ENCODE measurements at regions not wholly inside any gene's neighbourhood (a gene's known extent, or its start where the extent isn't known, plus 50 kb on each side); places are given as distances from the start of the nearest gene placed in this dataset.

DNA sequence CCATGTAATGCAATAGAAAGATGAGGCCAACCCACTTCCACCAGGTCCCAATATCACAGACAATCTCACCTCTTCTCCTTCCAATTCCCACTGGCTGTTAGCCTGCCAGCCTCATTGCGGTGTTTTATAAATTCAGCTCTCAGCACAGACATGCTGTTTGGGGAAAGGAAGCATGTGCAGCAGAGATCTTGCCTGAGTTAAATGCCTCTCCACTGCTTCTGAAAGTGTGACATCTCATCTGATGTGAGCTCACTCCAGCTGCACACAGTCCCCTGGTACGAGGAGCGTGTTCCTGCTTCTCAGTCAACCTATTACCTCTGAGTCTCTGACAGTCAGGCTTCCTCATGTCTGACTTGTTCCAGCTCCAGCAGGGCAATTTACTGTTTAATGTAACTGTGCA is 122.7 kb upstream of the GUCY1A2 start:
- Histone ChIP-seq H3K9ac (ENCODE audit: low read length in 2 of 2) (no peak overlapping the region), H3K4me1 (ENCODE audit: control insufficient read depth, insufficient read depth, low read length) (no peaks in the 10 kb centered on the region), H3K27me3 (ENCODE audit: control insufficient read depth in 1 of 2, insufficient read depth in 2 of 2, low read length in 2 of 2) (no peaks in the 10 kb centered on the region), H3K4me3 (ENCODE audit: low read length in 2 of 2) (no peak overlapping the region), H3K9me3 (ENCODE audit: control insufficient read depth in 2 of 2, low read length in 2 of 2) (peaks cover 3% of the 10 kb centered on the region in 2 donors), H3K36me3 (ENCODE audit: control insufficient read depth in 2 of 2, insufficient read depth in 2 of 2, low read length in 2 of 2) (no peaks in the 10 kb centered on the region), H3K27ac (ENCODE audit: low read length) (no peak overlapping the region)

DNA sequence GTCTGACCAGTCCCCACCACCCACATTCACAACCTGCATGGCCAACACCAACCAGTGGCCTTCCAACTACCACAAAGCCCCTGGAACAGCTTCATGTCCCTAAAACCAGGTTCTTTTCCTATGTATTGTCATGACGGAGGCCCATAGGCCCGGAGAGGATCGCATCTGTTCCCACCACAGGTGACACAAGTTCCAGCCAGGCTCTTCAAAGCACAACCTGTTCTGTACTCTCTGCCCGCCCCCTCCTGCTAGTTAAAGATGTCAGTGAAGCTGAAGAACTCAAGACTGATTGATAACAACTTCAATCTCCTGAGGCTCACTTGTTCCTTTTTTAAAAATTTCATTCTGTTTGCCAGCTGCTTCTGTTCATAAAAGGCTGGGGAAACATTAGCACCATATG is 121.1 kb upstream of the GUCY1A2 start:
- H3K27ac ChIP-seq (ENCODE audit: low read length) = no peak overlapping the region
- no peaks in the 10 kb centered on the region for H3K36me3 ChIP-seq (ENCODE audit: control insufficient read depth in 2 of 2, insufficient read depth in 2 of 2, low read length in 2 of 2)
- no peaks in the 10 kb centered on the region for H3K4me1 ChIP-seq (ENCODE audit: control insufficient read depth, insufficient read depth, low read length)
- H3K9ac ChIP-seq (ENCODE audit: low read length in 2 of 2) = no peak overlapping the region
- H3K27me3 ChIP-seq (ENCODE audit: control insufficient read depth in 1 of 2, insufficient read depth in 2 of 2, low read length in 2 of 2) = no peaks in the 10 kb centered on the region
- peaks cover 3% of the 10 kb centered on the region in 2 donors for H3K9me3 ChIP-seq (ENCODE audit: control insufficient read depth in 2 of 2, low read length in 2 of 2)
- no peak overlapping the region for H3K4me3 ChIP-seq (ENCODE audit: low read length in 2 of 2)

GRCh38 chr11:107136892-107137291 is 118.6 kb upstream of the GUCY1A2 start:
- H3K9me3 ChIP-seq (ENCODE audit: control insufficient read depth in 2 of 2, low read length in 2 of 2) = peaks cover 3% of the 10 kb centered on the region in 2 donors
- no peak overlapping the region for H3K4me3 ChIP-seq (ENCODE audit: low read length in 2 of 2)
- no peaks in the 10 kb centered on the region for H3K36me3 ChIP-seq (ENCODE audit: control insufficient read depth in 2 of 2, insufficient read depth in 2 of 2, low read length in 2 of 2)
- no peak overlapping the region for H3K9ac ChIP-seq (ENCODE audit: low read length in 2 of 2)
- no peaks in the 10 kb centered on the region for H3K27me3 ChIP-seq (ENCODE audit: control insufficient read depth in 1 of 2, insufficient read depth in 2 of 2, low read length in 2 of 2)
- no peak overlapping the region for H3K27ac ChIP-seq (ENCODE audit: low read length)
- H3K4me1 ChIP-seq (ENCODE audit: control insufficient read depth, insufficient read depth, low read length) = no peaks in the 10 kb centered on the region

DNA sequence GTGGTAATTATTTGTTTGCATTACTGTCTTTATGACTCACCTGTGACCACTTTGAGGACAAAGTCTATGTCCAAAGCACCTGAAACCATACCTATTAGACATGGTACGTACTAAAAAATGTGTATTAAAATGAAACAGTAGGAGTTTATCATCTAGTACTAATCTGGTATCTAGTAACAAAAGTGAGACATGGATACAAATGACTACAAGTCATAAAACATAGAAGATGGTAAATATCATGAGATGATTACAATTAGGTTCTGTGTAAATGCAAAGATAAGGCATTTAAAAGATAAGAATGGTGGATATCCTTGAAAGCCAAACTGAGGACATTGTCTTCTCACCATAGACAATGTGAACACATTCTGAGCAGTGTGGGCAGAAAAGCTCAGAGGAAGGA is 113.5 kb upstream of the GUCY1A2 start:
- no peaks in the 10 kb centered on the region for H3K27me3 ChIP-seq (ENCODE audit: control insufficient read depth in 1 of 2, insufficient read depth in 2 of 2, low read length in 2 of 2)
- H3K4me1 ChIP-seq (ENCODE audit: control insufficient read depth, insufficient read depth, low read length) = no peaks in the 10 kb centered on the region
- H3K27ac ChIP-seq (ENCODE audit: low read length) = no peak overlapping the region
- H3K36me3 ChIP-seq (ENCODE audit: control insufficient read depth in 2 of 2, insufficient read depth in 2 of 2, low read length in 2 of 2) = no peaks in the 10 kb centered on the region
- H3K9ac ChIP-seq (ENCODE audit: low read length in 2 of 2) = no peak overlapping the region
- peaks cover 0 to 4% of the 10 kb centered on the region in 2 donors for H3K9me3 ChIP-seq (ENCODE audit: control insufficient read depth in 2 of 2, low read length in 2 of 2)
- H3K4me3 ChIP-seq (ENCODE audit: low read length in 2 of 2) = no peak overlapping the region

DNA sequence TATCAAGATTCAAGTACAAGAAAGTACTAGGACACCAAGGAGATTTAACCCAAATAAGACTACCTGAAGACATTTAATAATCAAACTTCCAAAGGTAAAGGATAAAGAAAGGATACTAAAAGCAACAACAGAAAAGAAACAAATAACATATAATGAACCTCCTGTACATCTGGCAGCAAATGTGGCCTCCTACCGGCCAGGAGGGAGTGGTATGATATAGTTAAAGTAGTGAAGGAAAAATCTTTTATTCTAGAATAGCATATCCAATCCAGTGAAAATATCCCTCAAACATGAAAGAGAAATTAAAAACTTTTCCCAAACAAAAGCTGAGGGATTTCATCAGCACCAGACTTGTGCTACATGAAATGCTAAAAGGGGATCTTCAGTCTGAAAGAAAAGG is 104.7 kb upstream of the GUCY1A2 start:
- Histone ChIP-seq H3K9ac (ENCODE audit: low read length in 2 of 2) (no peak overlapping the region), H3K27ac (ENCODE audit: low read length) (no peak overlapping the region), H3K36me3 (ENCODE audit: control insufficient read depth in 2 of 2, insufficient read depth in 2 of 2, low read length in 2 of 2) (no peaks in the 10 kb centered on the region), H3K4me3 (ENCODE audit: low read length in 2 of 2) (no peak overlapping the region), H3K9me3 (ENCODE audit: control insufficient read depth in 2 of 2, low read length in 2 of 2) (peaks cover 0 to 3% of the 10 kb centered on the region in 2 donors), H3K27me3 (ENCODE audit: control insufficient read depth in 1 of 2, insufficient read depth in 2 of 2, low read length in 2 of 2) (no peaks in the 10 kb centered on the region), H3K4me1 (ENCODE audit: control insufficient read depth, insufficient read depth, low read length) (no peaks in the 10 kb centered on the region)

DNA sequence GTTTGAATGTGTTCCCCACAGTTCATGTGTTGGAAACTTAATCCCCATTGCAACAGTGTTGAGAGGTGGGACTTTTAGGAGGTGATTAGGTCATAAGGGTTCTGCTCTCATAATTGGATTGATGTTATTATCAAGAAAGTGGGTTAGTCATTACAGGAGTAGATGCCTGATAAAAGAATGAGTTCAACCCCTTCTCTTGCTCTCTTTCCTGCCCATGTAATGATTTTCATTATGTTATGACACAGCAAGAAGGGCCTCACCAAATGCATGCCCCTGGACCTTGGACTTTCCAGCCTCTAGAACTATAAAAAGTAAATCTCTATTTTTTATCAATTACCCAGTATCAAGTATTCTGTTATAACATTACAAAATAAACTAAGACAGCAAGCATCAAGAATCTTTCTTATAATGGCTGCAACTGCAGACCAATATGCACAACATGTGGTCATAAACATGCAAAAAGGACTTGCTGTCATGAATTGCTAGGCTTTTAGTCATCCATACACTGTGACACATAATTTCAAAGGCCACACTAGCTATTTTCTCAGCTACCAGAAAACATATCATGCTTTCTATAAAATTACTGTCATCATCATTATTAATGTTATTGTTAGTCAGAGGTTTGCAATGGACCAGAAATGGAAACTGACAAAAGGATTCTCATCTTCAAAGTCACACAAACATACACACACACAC is 99.9 kb upstream of the GUCY1A2 start:
- Histone ChIP-seq H3K9me3 (ENCODE audit: control insufficient read depth in 2 of 2, low read length in 2 of 2) (peaks cover 0 to 3% of the 10 kb centered on the region in 2 donors), H3K4me3 (ENCODE audit: low read length in 2 of 2) (no peak overlapping the region), H3K4me1 (ENCODE audit: control insufficient read depth, insufficient read depth, low read length) (no peaks in the 10 kb centered on the region), H3K9ac (ENCODE audit: low read length in 2 of 2) (no peak overlapping the region), H3K27me3 (ENCODE audit: control insufficient read depth in 1 of 2, insufficient read depth in 2 of 2, low read length in 2 of 2) (no peaks in the 10 kb centered on the region), H3K36me3 (ENCODE audit: control insufficient read depth in 2 of 2, insufficient read depth in 2 of 2, low read length in 2 of 2) (no peaks in the 10 kb centered on the region), H3K27ac (ENCODE audit: low read length) (no peak overlapping the region)

DNA sequence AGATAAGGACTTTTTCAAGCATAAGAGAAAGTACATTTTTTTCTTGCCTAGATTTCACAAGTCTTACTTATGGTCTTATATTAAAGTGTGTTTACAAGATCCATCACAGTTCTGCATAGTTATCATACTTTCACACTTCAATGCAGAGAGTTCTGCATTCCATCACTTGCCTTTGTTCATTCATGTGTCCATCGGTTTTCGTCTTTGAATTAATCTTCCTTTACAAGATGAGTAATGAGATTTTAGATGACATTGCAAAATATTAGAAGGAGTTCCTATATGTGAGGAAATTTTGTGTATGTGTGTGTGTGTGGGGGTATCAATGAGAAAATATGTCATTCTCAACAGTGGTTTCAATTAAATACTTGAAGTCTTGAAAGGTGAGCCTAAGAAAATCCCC is 98.1 kb upstream of the GUCY1A2 start:
- Histone ChIP-seq H3K27ac (ENCODE audit: low read length) (no peak overlapping the region), H3K9ac (ENCODE audit: low read length in 2 of 2) (no peak overlapping the region), H3K4me3 (ENCODE audit: low read length in 2 of 2) (no peak overlapping the region), H3K4me1 (ENCODE audit: control insufficient read depth, insufficient read depth, low read length) (no peaks in the 10 kb centered on the region), H3K36me3 (ENCODE audit: control insufficient read depth in 2 of 2, insufficient read depth in 2 of 2, low read length in 2 of 2) (no peaks in the 10 kb centered on the region), H3K9me3 (ENCODE audit: control insufficient read depth in 2 of 2, low read length in 2 of 2) (peaks cover 0 to 3% of the 10 kb centered on the region in 2 donors), H3K27me3 (ENCODE audit: control insufficient read depth in 1 of 2, insufficient read depth in 2 of 2, low read length in 2 of 2) (no peaks in the 10 kb centered on the region)

DNA sequence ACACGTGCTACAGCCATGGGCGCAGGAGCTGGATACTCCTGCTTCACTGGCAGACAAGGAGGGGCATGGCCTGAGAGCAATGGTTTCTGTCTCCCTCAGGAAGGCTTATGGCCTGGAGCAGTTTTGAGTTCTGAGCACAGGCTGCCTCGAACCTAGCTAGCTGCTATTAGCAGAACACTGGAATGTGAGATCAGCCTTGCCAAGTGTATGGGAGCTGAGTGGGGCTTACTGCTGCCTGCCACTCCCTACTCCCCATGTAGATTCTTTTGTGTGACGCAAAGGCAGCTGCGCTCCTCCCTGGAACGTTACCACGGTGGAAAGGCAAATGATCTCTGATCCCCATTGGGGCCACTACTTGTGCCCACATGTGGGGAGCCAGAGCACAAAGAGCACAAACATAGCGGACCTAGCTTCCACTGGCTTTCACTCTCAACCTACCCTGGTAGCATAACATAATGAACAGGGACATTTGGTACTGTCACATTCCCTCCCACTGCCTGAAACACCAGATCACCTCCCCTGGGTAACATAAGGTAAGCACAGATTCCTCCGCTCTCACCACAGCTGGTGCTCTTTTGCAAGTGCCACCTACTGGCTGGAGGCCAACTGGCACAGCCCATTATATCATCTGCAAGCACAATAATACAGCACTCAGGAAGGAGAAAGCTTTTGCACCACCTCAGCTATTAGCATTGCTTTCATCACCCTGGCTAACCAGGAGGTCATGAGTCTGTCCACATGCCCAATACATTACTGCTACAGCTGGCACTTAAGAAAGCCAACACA is 84.6 kb upstream of the GUCY1A2 start:
- Histone ChIP-seq H3K27me3 (ENCODE audit: control insufficient read depth in 1 of 2, insufficient read depth in 2 of 2, low read length in 2 of 2) (no peaks in the 10 kb centered on the region), H3K4me3 (ENCODE audit: low read length in 2 of 2) (no peak overlapping the region), H3K9ac (ENCODE audit: low read length in 2 of 2) (no peak overlapping the region), H3K4me1 (ENCODE audit: control insufficient read depth, insufficient read depth, low read length) (no peaks in the 10 kb centered on the region), H3K36me3 (ENCODE audit: control insufficient read depth in 2 of 2, insufficient read depth in 2 of 2, low read length in 2 of 2) (no peaks in the 10 kb centered on the region), H3K9me3 (ENCODE audit: control insufficient read depth in 2 of 2, low read length in 2 of 2) (peaks cover 7 to 9% of the 10 kb centered on the region in 2 donors), H3K27ac (ENCODE audit: low read length) (no peak overlapping the region)

- Histone ChIP-seq H3K27me3 (ENCODE audit: control insufficient read depth in 1 of 2, insufficient read depth in 2 of 2, low read length in 2 of 2) (no peaks in the 10 kb centered on the region), H3K36me3 (ENCODE audit: control insufficient read depth in 2 of 2, insufficient read depth in 2 of 2, low read length in 2 of 2) (no peaks in the 10 kb centered on the region), H3K9ac (ENCODE audit: low read length in 2 of 2) (no peak overlapping the region), H3K4me1 (ENCODE audit: control insufficient read depth, insufficient read depth, low read length) (no peaks in the 10 kb centered on the region), H3K9me3 (ENCODE audit: control insufficient read depth in 2 of 2, low read length in 2 of 2) (no peaks in the 10 kb centered on the region), H3K27ac (ENCODE audit: low read length) (no peak overlapping the region), H3K4me3 (ENCODE audit: low read length in 2 of 2) (no peak overlapping the region)
Measured at GRCh38 chr11:107092667-107093066, 74.4 kb upstream of the GUCY1A2 start.

DNA sequence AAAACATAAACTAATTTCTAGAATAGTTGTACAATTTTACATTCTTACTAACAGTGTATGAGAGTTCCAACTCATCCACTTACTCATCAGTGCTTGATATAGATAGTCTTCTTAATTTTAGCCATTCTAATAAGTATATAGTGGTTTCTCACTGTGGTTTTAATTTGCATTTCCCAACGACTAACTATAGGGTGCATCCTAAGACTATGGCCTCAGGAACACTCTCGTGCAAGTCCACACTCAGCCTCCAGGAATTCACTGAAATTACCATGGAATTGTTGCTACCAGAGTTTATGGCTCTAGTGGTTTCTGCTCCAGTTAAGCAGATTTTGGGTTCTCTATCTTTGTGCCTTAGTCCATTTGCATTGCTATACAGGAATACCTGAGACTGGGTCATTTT is 60.1 kb upstream of the GUCY1A2 start:
- Histone ChIP-seq H3K4me1 (ENCODE audit: control insufficient read depth, insufficient read depth, low read length) (no peaks in the 10 kb centered on the region), H3K36me3 (ENCODE audit: control insufficient read depth in 2 of 2, insufficient read depth in 2 of 2, low read length in 2 of 2) (no peaks in the 10 kb centered on the region), H3K9me3 (ENCODE audit: control insufficient read depth in 2 of 2, low read length in 2 of 2) (no peaks in the 10 kb centered on the region), H3K27ac (ENCODE audit: low read length) (no peak overlapping the region), H3K27me3 (ENCODE audit: control insufficient read depth in 1 of 2, insufficient read depth in 2 of 2, low read length in 2 of 2) (no peaks in the 10 kb centered on the region), H3K9ac (ENCODE audit: low read length in 2 of 2) (no peak overlapping the region), H3K4me3 (ENCODE audit: low read length in 2 of 2) (no peak overlapping the region)

DNA sequence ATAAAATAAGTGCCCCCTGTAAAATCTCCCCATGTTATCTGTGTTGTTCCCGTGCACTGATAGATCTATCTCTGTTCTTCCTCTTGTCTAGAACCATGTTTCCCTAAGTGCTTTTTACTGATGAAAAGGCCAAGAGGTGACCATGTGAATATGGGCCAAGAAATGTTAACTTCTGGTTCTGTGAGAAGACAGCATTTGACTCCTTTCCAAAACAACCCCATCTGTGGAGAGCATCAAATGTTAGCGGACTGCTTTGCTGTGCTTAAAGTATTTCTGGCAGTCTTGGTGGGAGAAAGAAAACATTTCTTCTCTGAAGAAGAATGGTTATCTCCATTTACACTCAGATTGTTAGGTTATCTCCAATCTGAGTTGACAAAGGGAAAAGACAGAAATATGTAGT is 58.6 kb upstream of the GUCY1A2 start:
- no peaks in the 10 kb centered on the region for H3K27me3 ChIP-seq (ENCODE audit: control insufficient read depth in 1 of 2, insufficient read depth in 2 of 2, low read length in 2 of 2)
- H3K4me3 ChIP-seq (ENCODE audit: low read length in 2 of 2) = no peak overlapping the region
- H3K4me1 ChIP-seq (ENCODE audit: control insufficient read depth, insufficient read depth, low read length) = no peaks in the 10 kb centered on the region
- H3K9me3 ChIP-seq (ENCODE audit: control insufficient read depth in 2 of 2, low read length in 2 of 2) = no peaks in the 10 kb centered on the region
- H3K9ac ChIP-seq (ENCODE audit: low read length in 2 of 2) = no peak overlapping the region
- no peak overlapping the region for H3K27ac ChIP-seq (ENCODE audit: low read length)
- no peaks in the 10 kb centered on the region for H3K36me3 ChIP-seq (ENCODE audit: control insufficient read depth in 2 of 2, insufficient read depth in 2 of 2, low read length in 2 of 2)

Data from stomach smooth muscle (tissue), 2 donors.